ENCODE measurements at regions not wholly inside any gene's neighbourhood (a gene's known extent, or its start where the extent isn't known, plus 50 kb on each side); places are given as distances from the start of the nearest gene placed in this dataset.

DNA sequence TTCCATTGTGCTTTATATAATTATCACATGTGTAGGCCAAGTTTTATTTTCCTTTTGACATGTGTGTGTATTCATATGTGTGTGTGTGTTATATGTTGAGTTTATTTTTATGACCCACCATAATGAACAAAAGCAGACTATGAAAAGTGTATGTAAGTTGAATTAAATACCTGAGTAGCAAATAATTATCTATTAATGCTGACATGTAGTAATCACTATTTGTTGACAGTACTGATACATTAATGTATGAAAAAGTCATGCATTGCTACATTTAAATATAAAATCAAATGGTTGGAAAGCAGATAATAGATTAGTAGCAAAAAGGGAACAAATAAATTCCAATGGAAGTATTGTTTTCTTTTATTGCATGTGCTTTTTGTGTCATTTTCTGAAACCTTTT lies 1948.5 kb upstream of the PCDH20 start:
- H3K9me3 ChIP-seq (replicated peaks; ENCODE audit: control insufficient read depth, insufficient read depth, low read length): no peaks in the 10 kb centered on the region
- in situ Hi-C loops (cut with MboI): no loop called here
- no peak overlapping the region for H3K4me2 ChIP-seq (ENCODE audit: control insufficient read depth, insufficient read depth)
- DNase-seq (ENCODE audit: low read depth, low spot score): no peak
- H3K4me1 ChIP-seq (ENCODE audit: control insufficient read depth, insufficient read depth, low read length): no peaks in the 10 kb centered on the region
- POLR2A ChIA-PET: no interaction called here
- no peak for FAIRE-seq
- H2AFZ ChIP-seq (ENCODE audit: control insufficient read depth, low read depth, low read length): no peak overlapping the region
- H3K27ac ChIP-seq (ENCODE audit: control insufficient read depth, insufficient read depth): no peak overlapping the region
- H3K27me3 ChIP-seq (replicated peaks in 1 of 2; ENCODE audit: control insufficient read depth in 2 of 2, insufficient read depth in 2 of 2, low read length in 1 of 2): no peaks in the 10 kb centered on the region
- intact Hi-C loops (cut with micrococcal nuclease; ENCODE audit: unreplicated experiment): no loop called here
- H3K4me3 ChIP-seq: no peak overlapping the region
- RAD21 ChIA-PET (ENCODE audit: unreplicated experiment): no interaction called here
- no peaks in the 10 kb centered on the region for H3K79me2 ChIP-seq (ENCODE audit: control insufficient read depth, insufficient read depth, low read length)
- no TSS peak for BruUV-seq (replicated peaks)
- SMC1A ChIA-PET (ENCODE audit: uncharacterized antibody, unreplicated experiment): no interaction called here
- no peak for ATAC-seq
- no peaks in the 10 kb centered on the region for H3K36me3 ChIP-seq (ENCODE audit: control insufficient read depth in 2 of 2, insufficient read depth in 2 of 2, low read length in 1 of 2)
- CTCF ChIA-PET: no interaction called here
- TF ChIP-seq SREBF2 (IDR thresholded peaks at IDR 0.05; ENCODE audit: low read length): no peak
- TF ChIP-seq IKZF2 (IDR thresholded peaks at IDR 0.05): no peak
- no peak for TF ChIP-seq TBL1XR1 (IDR thresholded peaks at IDR 0.05; ENCODE audit: low read depth, low read length)
- no peak for TF ChIP-seq PML (IDR thresholded peaks at IDR 0.05; ENCODE audit: low read length)
- no peak for TF ChIP-seq CREB1 (IDR thresholded peaks at IDR 0.05; ENCODE audit: low read depth)
- TF ChIP-seq, protein P1, sequence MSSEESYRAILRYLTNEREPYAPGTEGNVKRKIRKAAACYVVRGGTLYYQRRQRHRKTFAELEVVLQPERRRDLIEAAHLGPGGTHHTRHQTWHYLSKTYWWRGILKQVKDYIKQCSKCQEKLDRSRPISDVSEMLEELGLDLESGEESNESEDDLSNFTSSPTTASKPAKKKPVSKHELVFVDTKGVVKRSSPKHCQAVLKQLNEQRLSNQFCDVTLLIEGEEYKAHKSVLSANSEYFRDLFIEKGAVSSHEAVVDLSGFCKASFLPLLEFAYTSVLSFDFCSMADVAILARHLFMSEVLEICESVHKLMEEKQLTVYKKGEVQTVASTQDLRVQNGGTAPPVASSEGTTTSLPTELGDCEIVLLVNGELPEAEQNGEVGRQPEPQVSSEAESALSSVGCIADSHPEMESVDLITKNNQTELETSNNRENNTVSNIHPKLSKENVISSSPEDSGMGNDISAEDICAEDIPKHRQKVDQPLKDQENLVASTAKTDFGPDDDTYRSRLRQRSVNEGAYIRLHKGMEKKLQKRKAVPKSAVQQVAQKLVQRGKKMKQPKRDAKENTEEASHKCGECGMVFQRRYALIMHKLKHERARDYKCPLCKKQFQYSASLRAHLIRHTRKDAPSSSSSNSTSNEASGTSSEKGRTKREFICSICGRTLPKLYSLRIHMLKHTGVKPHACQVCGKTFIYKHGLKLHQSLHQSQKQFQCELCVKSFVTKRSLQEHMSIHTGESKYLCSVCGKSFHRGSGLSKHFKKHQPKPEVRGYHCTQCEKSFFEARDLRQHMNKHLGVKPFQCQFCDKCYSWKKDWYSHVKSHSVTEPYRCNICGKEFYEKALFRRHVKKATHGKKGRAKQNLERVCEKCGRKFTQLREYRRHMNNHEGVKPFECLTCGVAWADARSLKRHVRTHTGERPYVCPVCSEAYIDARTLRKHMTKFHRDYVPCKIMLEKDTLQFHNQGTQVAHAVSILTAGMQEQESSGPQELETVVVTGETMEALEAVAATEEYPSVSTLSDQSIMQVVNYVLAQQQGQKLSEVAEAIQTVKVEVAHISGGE (CRISPR knock-in tag; IDR thresholded peaks at IDR 0.05): no peak
- no peak for TF ChIP-seq CHD2 (IDR thresholded peaks at IDR 0.05; ENCODE audit: borderline replicate concordance, low read depth, low read length)
- no peak for TF ChIP-seq YBX1 (IDR thresholded peaks at IDR 0.05)
- no peak for TF ChIP-seq SPI1 (IDR thresholded peaks at IDR 0.05; ENCODE audit: borderline replicate concordance, insufficient read depth, low read depth, low read length)
- TF ChIP-seq NFYB (IDR thresholded peaks at IDR 0.05; ENCODE audit: insufficient read depth, low read depth, low read length): no peak
- TF ChIP-seq BACH1 (IDR thresholded peaks at IDR 0.05; ENCODE audit: borderline replicate concordance): no peak
- TF ChIP-seq SREBF1 (IDR thresholded peaks at IDR 0.05; ENCODE audit: low read length): no peak
- TF ChIP-seq POLR2AphosphoS5 (IDR thresholded peaks at IDR 0.05; ENCODE audit: low read length): no peak
- TF ChIP-seq POLR2A (IDR thresholded peaks at IDR 0.05; ENCODE audit: low read depth, low read length): no peak
- TF ChIP-seq MYC (IDR thresholded peaks at IDR 0.05; ENCODE audit: insufficient read depth, insufficient read length, insufficient replicate concordance, low read length, severe bottlenecking): no peak
- no peak for TF ChIP-seq KAT2A (conservative IDR thresholded peaks at IDR 0.05; ENCODE audit: control insufficient read depth, low read depth, low read length)
- no peaks in the 10 kb centered on the region for H4K20me1 ChIP-seq (ENCODE audit: control insufficient read depth, insufficient read depth)
- no peak overlapping the region for H3K9ac ChIP-seq (ENCODE audit: control insufficient read depth, insufficient read depth, low read length)
